OCI-LY1 (cell line): ENCODE measurements at regions not wholly inside any gene's neighbourhood (a gene's known extent, or its start where the extent isn't known, plus 50 kb on each side); places are given as distances from the start of the nearest gene placed in this dataset.

Experiments used
- H2AFZ ChIP-seq: fragments of 200-600 bp; sonication (generic), shearing (Covaris generic); 2 replicates; pipeline ENCODE4 v1.6.0; 2014; ENCODE audit warnings: antibody characterized with exemption, mild to moderate bottlenecking, low read length
- H3F3A ChIP-seq: fragments of 200-600 bp; sonication (generic), shearing (Covaris generic); 2 replicates; pipeline ENCODE4 v1.6.0; 2014; ENCODE audit warnings: mild to moderate bottlenecking, antibody characterized with exemption, low read length, moderate library complexity; ENCODE audit not compliant: insufficient read depth
- H3K27ac ChIP-seq: fragments of 200-600 bp; sonication (generic); 2 replicates; pipeline ENCODE4 v1.5.1; 2014; ENCODE audit warnings: low read length, mixed run types, mild to moderate bottlenecking, low read depth; ENCODE audit not compliant: poor library complexity, severe bottlenecking
- H3K27me3 ChIP-seq: fragments of 200-600 bp; sonication (generic); 2 replicates; pipeline ENCODE4 v1.6.0; 2014; ENCODE audit warnings: antibody characterized with exemption, mild to moderate bottlenecking, low read length, moderate library complexity; ENCODE audit not compliant: insufficient read depth
- H3K36me3 ChIP-seq: fragments of 200-600 bp; sonication (generic); 2 replicates; pipeline ENCODE4 v1.6.1; 2014; ENCODE audit warnings: mild to moderate bottlenecking, antibody characterized with exemption, low read length, moderate library complexity, mixed read lengths; ENCODE audit not compliant: insufficient read depth
- H3K4me1 ChIP-seq: fragments of 200-600 bp; sonication (generic); 2 replicates; pipeline ENCODE4 v1.5.1; 2014; ENCODE audit warnings: mild to moderate bottlenecking, low read length, moderate library complexity; ENCODE audit not compliant: insufficient read depth, severe bottlenecking
- H3K4me2 ChIP-seq: fragments of 200-600 bp; sonication (generic), shearing (Covaris generic); 2 replicates; pipeline ENCODE4 v1.6.1; 2014; ENCODE audit warnings: low read length
- H3K4me3 ChIP-seq: fragments of 200-600 bp; sonication (generic); 2 replicates; pipeline ENCODE4 v1.5.1; 2014; ENCODE audit warnings: low read length, low read depth, mild to moderate bottlenecking, mixed read lengths; ENCODE audit not compliant: poor library complexity, severe bottlenecking
- H3K79me2 ChIP-seq: fragments of 200-600 bp; shearing (Covaris generic); 2 replicates; pipeline ENCODE4 v1.6.1; 2016; ENCODE audit warnings: mixed run types, low read length, mixed read lengths; ENCODE audit not compliant: insufficient read depth
- H3K9ac ChIP-seq: fragments of 200-600 bp; sonication (generic), shearing (Covaris generic); 2 replicates; pipeline ENCODE4 v1.6.1; 2014; ENCODE audit warnings: mild to moderate bottlenecking, low read length, mixed read lengths
- H3K9me2 ChIP-seq: fragments of 200-600 bp; sonication (generic), shearing (Covaris generic); 2 replicates; pipeline ENCODE4 v1.6.1; 2014; ENCODE audit warnings: low read depth, mild to moderate bottlenecking, low read length, mixed read lengths
- H3K9me3 ChIP-seq: fragments of 200-600 bp; shearing (Covaris generic); 2 replicates; pipeline ENCODE4 v1.6.1; 2014; ENCODE audit warnings: low read length, mixed read lengths
- H4K20me1 ChIP-seq: fragments of 200-600 bp; sonication (generic), shearing (Covaris generic); 2 replicates; pipeline ENCODE4 v1.6.0; 2016; ENCODE audit warnings: mild to moderate bottlenecking, low read length; ENCODE audit not compliant: insufficient read depth
- CTCF ChIP-seq: fragments of 200-600 bp; sonication (generic), shearing (Covaris generic); IDR thresholded peaks from 2 replicates; pipeline ENCODE4 v1.5.1; 2017; ENCODE audit warnings: mild to moderate bottlenecking, antibody characterized with exemption, low read length, moderate library complexity, mixed read lengths
- EZH2 ChIP-seq: fragments of 200-600 bp; sonication (generic), shearing (Covaris generic); IDR thresholded peaks from 2 replicates; pipeline ENCODE4 v1.8.0; 2017; ENCODE audit warnings: borderline replicate concordance, mixed run types, mild to moderate bottlenecking, antibody characterized with exemption, low read length, moderate library complexity, mixed read lengths

DNA sequence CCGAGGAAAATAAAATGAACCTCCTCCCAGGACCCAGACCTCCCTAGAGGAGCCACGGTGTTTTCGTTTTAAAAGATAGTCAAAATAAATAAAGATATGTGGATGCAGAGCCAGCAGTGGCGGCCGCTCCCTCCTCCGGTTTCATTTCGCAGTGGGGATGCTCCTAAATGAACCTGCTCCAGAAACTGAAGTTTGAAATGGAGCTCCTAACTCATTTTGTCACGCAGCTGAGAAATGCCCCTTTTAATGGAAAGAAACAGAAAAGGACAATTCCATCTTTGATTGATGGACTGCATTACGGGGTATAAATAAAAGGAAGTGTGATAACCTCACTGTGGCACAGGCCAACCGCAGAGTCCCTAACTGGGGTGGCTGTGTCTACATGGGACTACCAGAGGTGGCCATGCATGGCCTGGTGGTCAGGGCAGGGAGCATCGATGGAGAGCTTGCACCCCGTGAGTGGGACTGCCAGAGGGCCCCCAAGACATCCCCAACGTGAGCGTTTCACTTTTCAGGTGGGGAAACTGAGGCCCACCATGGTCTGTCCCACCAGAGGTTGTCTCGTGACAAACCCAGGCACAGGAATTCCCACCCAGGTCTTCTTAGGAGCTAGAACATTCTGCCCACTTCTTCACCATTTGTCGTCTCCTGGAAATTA is 426.6 kb downstream of the BRD1 start:
- Histone ChIP-seq H3K4me1 (no peaks in the 10 kb centered on the region), H3K9ac (no peak overlapping the region), H3K4me3 (no peak overlapping the region), H3K79me2 (no peaks in the 10 kb centered on the region), H3K9me3 (no peaks in the 10 kb centered on the region), H3K9me2 (no peaks in the 10 kb centered on the region), H3K27ac (no peak overlapping the region), H3K36me3 (no peaks in the 10 kb centered on the region), H3K4me2 (no peak overlapping the region), H4K20me1 (no peaks in the 10 kb centered on the region), H2AFZ (no peak overlapping the region), H3K27me3 (0 out of 2 replicates have a peak, but pooled peaks cover 7% of the 10 kb centered on the region), H3F3A (no peaks in the 10 kb centered on the region)
- TF ChIP-seq CTCF (no peak), EZH2 (no peak)

GRCh38 chr22:49400136-49400940 is 427.3 kb downstream of the BRD1 start:
- Histone ChIP-seq H2AFZ (no peak overlapping the region), H3K36me3 (no peaks in the 10 kb centered on the region), H3K27me3 (0 out of 2 replicates have a peak, but pooled peaks cover 7% of the 10 kb centered on the region), H4K20me1 (no peaks in the 10 kb centered on the region), H3K9me2 (no peaks in the 10 kb centered on the region), H3K9ac (no peak overlapping the region), H3K9me3 (no peaks in the 10 kb centered on the region), H3K27ac (no peak overlapping the region), H3K4me3 (no peak overlapping the region), H3F3A (no peaks in the 10 kb centered on the region), H3K4me2 (no peak overlapping the region), H3K4me1 (no peaks in the 10 kb centered on the region), H3K79me2 (no peaks in the 10 kb centered on the region)
- TF ChIP-seq EZH2 (no peak), CTCF (no peak)

- TF ChIP-seq EZH2 (no peak), CTCF (no peak)
- Histone ChIP-seq H2AFZ (no peak overlapping the region), H3K27ac (no peak overlapping the region)
These were observed 429.0 kb downstream of the BRD1 start for GRCh38 chr22:49398646-49399045.

More at GRCh38 chr22:49398646-49399045, 429.0 kb downstream of the BRD1 start:
- Histone ChIP-seq H3K9ac (no peak overlapping the region), H3K9me3 (no peaks in the 10 kb centered on the region), H3K4me1 (no peaks in the 10 kb centered on the region), H3K27me3 (no peaks in the 10 kb centered on the region), H3K4me2 (no peak overlapping the region), H4K20me1 (no peaks in the 10 kb centered on the region), H3K9me2 (no peaks in the 10 kb centered on the region), H3K79me2 (no peaks in the 10 kb centered on the region), H3K36me3 (no peaks in the 10 kb centered on the region), H3K4me3 (no peak overlapping the region), H3F3A (no peaks in the 10 kb centered on the region)
